Esophagus muscularis mucosa (tissue), 4 donors: ENCODE measurements at regions not wholly inside any gene's neighbourhood (a gene's known extent, or its start where the extent isn't known, plus 50 kb on each side); places are given as distances from the start of the nearest gene placed in this dataset.

Experiments
- DNase-seq: peaks from one replicate; pipeline ENCODE4 v3.0.0-alpha.2; 2017; ENCODE audit errors: extremely low spot score
- H3K27ac ChIP-seq, 4 donors: fragments of 200-600 bp; sonication (generic); replicated peaks in 1 of 4; 1 replicate in 3 of 4; 2 replicates in 1 of 4; pipeline ENCODE4 v1.5.1; 2016 to 2019; ENCODE audit warnings: mild to moderate bottlenecking in 1 of 4
- H3K27me3 ChIP-seq, 4 donors: fragments of 200-600 bp; sonication (generic); one replicate each; pipeline versions ENCODE4 v1.5.1 to v1.6.0; 2016 to 2019
- H3K36me3 ChIP-seq, 4 donors: fragments of 200-600 bp; sonication (generic); one replicate each; pipeline ENCODE4 v1.5.1; 2016 to 2019
- H3K4me1 ChIP-seq, 4 donors: fragments of 200-600 bp; sonication (generic); one replicate each; pipeline ENCODE4 v1.5.1; 2016 to 2019
- H3K4me3 ChIP-seq, 4 donors: fragments of 200-600 bp; sonication (generic); 1 replicate in 2 of 4; 2 replicates in 2 of 4; pipeline ENCODE4 v1.5.1; 2016 to 2019; ENCODE audit warnings: mild to moderate bottlenecking in 4 of 4, moderate library complexity in 1 of 4
- H3K9me3 ChIP-seq, 4 donors: fragments of 200-600 bp; sonication (generic); 1 replicate in 3 of 4; 2 replicates in 1 of 4; pipeline ENCODE4 v1.5.1; 2016 to 2019
- CTCF ChIP-seq, 3 experiments: fragments of 200-600 bp in 2 of 3; fragments of 450-650 bp in 1 of 3; sonication (generic) in 2 of 3; IDR thresholded peaks; one replicate each; pipeline ENCODE4 v1.5.1; 2017 to 2019; ENCODE audit warnings: antibody characterized with exemption in 3 of 3, mild to moderate bottlenecking in 2 of 3, moderate library complexity in 1 of 3
- EP300 ChIP-seq: sonication (generic); formaldehyde crosslinking; IDR thresholded peaks from one replicate; pipeline ENCODE4 v1.6.1; 2017; ENCODE audit warnings: antibody characterized with exemption
- POLR2A ChIP-seq: fragments of 450-650 bp; IDR thresholded peaks from one replicate; pipeline ENCODE4 v1.6.1; 2017; ENCODE audit warnings: antibody characterized with exemption, moderate library complexity, mild to moderate bottlenecking, low read depth
- POLR2AphosphoS5 ChIP-seq, 2 donors: sonication (generic); formaldehyde crosslinking; IDR thresholded peaks; one replicate each; pipeline ENCODE4 v1.6.1; 2017; ENCODE audit warnings: antibody characterized with exemption in 2 of 2
- WGBS: methylation state at CpG from one replicate; pipeline ENCODE4 v1.1.5; 2018; 5-methylcytosine and 5-hydroxymethylcytosine counted together
- intact Hi-C: fragments of 100-400 bp; cut with DNase I; formaldehyde crosslinking; loops from one replicate; pipeline ENCODE4 v1.15.1; 2023

- Histone ChIP-seq H3K27ac (no peak overlapping the region), H3K4me1 (no peaks in the 10 kb centered on the region), H3K9me3 (no peaks in the 10 kb centered on the region), H3K4me3 (no peak overlapping the region), H3K36me3 (no peaks in the 10 kb centered on the region), H3K27me3 (peaks cover 0 to 23% (median 2%) of the 10 kb centered on the region in 4 donors)
- no peak for DNase-seq
- TF ChIP-seq EP300 (no peak), POLR2AphosphoS5 (IDR thresholded peaks at IDR 0.05) (no peak), CTCF (IDR thresholded peaks at IDR 0.05) (no peak), POLR2A (no peak)
- WGBS = 63% methylated on average over 6 of the region's 6 CpGs
- intact Hi-C loops = no loop called here
Observed at GRCh38 chr11:45725776-45726492, 60.5 kb upstream of the CHST1 start.

- no peak overlapping the region for H3K4me3 ChIP-seq
- peaks cover 0 to 24% (median 2%) of the 10 kb centered on the region in 4 donors for H3K27me3 ChIP-seq
- no peak overlapping the region for H3K27ac ChIP-seq
- H3K9me3 ChIP-seq = no peaks in the 10 kb centered on the region
- 83% methylated on average over 3 of the region's 3 CpGs for WGBS
- TF ChIP-seq EP300 (no peak), POLR2AphosphoS5 (IDR thresholded peaks at IDR 0.05) (no peak), CTCF (IDR thresholded peaks at IDR 0.05) (no peak), POLR2A (no peak)
- no peak for DNase-seq
- H3K4me1 ChIP-seq = no peaks in the 10 kb centered on the region
- no peaks in the 10 kb centered on the region for H3K36me3 ChIP-seq
- intact Hi-C loops = no loop called here
Observed at GRCh38 chr11:45725121-45725520, 59.7 kb upstream of the CHST1 start.

- no peak for DNase-seq
- 52% methylated on average over 3 of the region's 3 CpGs for WGBS
Observed at GRCh38 chr11:45724153-45724552, 58.7 kb upstream of the CHST1 start.

GRCh38 chr11:45723397-45723796 is 58.0 kb upstream of the CHST1 start:
- Histone ChIP-seq H3K27me3 (peaks cover 0 to 24% (median 2%) of the 10 kb centered on the region in 4 donors), H3K4me3 (no peak overlapping the region), H3K36me3 (no peaks in the 10 kb centered on the region), H3K4me1 (no peaks in the 10 kb centered on the region), H3K27ac (no peak overlapping the region), H3K9me3 (no peaks in the 10 kb centered on the region)
- 76% methylated on average over 7 of the region's 7 CpGs for WGBS
- intact Hi-C loops = no loop called here
- TF ChIP-seq CTCF (IDR thresholded peaks at IDR 0.05) (no peak), EP300 (no peak), POLR2A (no peak), POLR2AphosphoS5 (IDR thresholded peaks at IDR 0.05) (no peak)
- DNase-seq = no peak

More at GRCh38 chr11:45724153-45724552, 58.7 kb upstream of the CHST1 start:
- no peak overlapping the region for H3K27ac ChIP-seq
- peaks cover 0 to 24% (median 2%) of the 10 kb centered on the region in 4 donors for H3K27me3 ChIP-seq
- intact Hi-C loops = no loop called here
- H3K4me3 ChIP-seq = no peak overlapping the region
- TF ChIP-seq CTCF (IDR thresholded peaks at IDR 0.05) (no peak), POLR2AphosphoS5 (IDR thresholded peaks at IDR 0.05) (no peak), POLR2A (no peak), EP300 (no peak)
- H3K9me3 ChIP-seq = no peaks in the 10 kb centered on the region
- H3K4me1 ChIP-seq = no peaks in the 10 kb centered on the region
- no peaks in the 10 kb centered on the region for H3K36me3 ChIP-seq

- no peak overlapping the region for H3K4me3 ChIP-seq
- peaks cover 0 to 21% (median 2%) of the 10 kb centered on the region in 4 donors for H3K27me3 ChIP-seq
- no peaks in the 10 kb centered on the region for H3K36me3 ChIP-seq
- H3K4me1 ChIP-seq = no peaks in the 10 kb centered on the region
- no peak overlapping the region for H3K27ac ChIP-seq
- no peak for DNase-seq
- no peak for TF ChIP-seq CTCF (IDR thresholded peaks at IDR 0.05)
- TF ChIP-seq POLR2A = no peak
- no peak for TF ChIP-seq POLR2AphosphoS5 (IDR thresholded peaks at IDR 0.05)
- no peak for TF ChIP-seq EP300
- intact Hi-C loops = no loop called here
- WGBS = 80% methylated on average over 13 of the region's 13 CpGs
- no peaks in the 10 kb centered on the region for H3K9me3 ChIP-seq
Observed at GRCh38 chr11:45722144-45722543, 56.7 kb upstream of the CHST1 start.
